ENCODE measurements at regions not wholly inside any gene's neighbourhood (a gene's known extent, or its start where the extent isn't known, plus 50 kb on each side); places are given as distances from the start of the nearest gene placed in this dataset.

GRCh38 chr22:48464246-48464645, 1363.4 kb downstream of the BRD1 start:
- Histone ChIP-seq H2AFZ (ENCODE audit: low read length) (no peak overlapping the region), H3K4me1 (ENCODE audit: insufficient read depth, low read length) (no peaks in the 10 kb centered on the region), H3K4me2 (ENCODE audit: low read depth, low read length) (no peak overlapping the region), H3K9me3 (ENCODE audit: low read length) (no peaks in the 10 kb centered on the region), H3K27me3 (ENCODE audit: control insufficient read depth in 1 of 2, insufficient read depth in 2 of 2, low read length in 2 of 2) (peaks cover 2 to 18% of the 10 kb centered on the region in 2 experiments; a peak in 2 of 5 replicates), H4K20me1 (ENCODE audit: insufficient read depth, low read length) (no peaks in the 10 kb centered on the region), H3K9ac (ENCODE audit: insufficient read depth, low read depth, low read length) (no peak overlapping the region), H3K27ac (ENCODE audit: extremely low read length, insufficient read depth, low read length) (no peak overlapping the region), H3K36me3 (replicated peaks in 1 of 2; ENCODE audit: control insufficient read depth in 1 of 2, insufficient read depth in 2 of 2, low read length in 2 of 2) (no peaks in the 10 kb centered on the region), H3K4me3 (replicated peaks in 1 of 3; ENCODE audit: insufficient read depth in 1 of 3, low read depth in 2 of 3, low read length in 3 of 3) (no peak overlapping the region), H3K79me2 (ENCODE audit: insufficient read depth, low read length) (no peaks in the 10 kb centered on the region)
- intact Hi-C loops (cut with micrococcal nuclease; ENCODE audit: unreplicated experiment) (no loop called here), in situ Hi-C loops (cut with HindIII; ENCODE audit: extremely low pct_ligation_motif_present, low pct_unique_long_range_greater_than_20kb) (no loop called here)
- POLR2A ChIA-PET: no interaction called here
- FAIRE-seq (no peak), ATAC-seq (no peak), DNase-seq (ENCODE audit: low spot score) (no peak)
- CTCF ChIA-PET (ENCODE audit: low intra/inter-chr PET ratio, low total read pairs): no interaction called here
- 28% methylated on average over 9 of the region's 9 CpGs for WGBS (ENCODE audit: low lambda C conversion rate)
- BruUV-seq (replicated peaks): no TSS peak
- TF ChIP-seq JDP2 (CRISPR knock-in tag; IDR thresholded peaks at IDR 0.05; ENCODE audit: borderline replicate concordance) (no peak), KLF6 (CRISPR knock-in tag; IDR thresholded peaks at IDR 0.05) (no peak), ZHX2 (IDR thresholded peaks at IDR 0.05; ENCODE audit: low read depth) (no peak), ZHX2 (CRISPR knock-in tag; IDR thresholded peaks at IDR 0.05; ENCODE audit: borderline replicate concordance) (no peak), ZFP41 (CRISPR knock-in tag; IDR thresholded peaks at IDR 0.05; ENCODE audit: borderline replicate concordance) (no peak), HDAC6 (IDR thresholded peaks at IDR 0.05; ENCODE audit: low read depth, low read length) (no peak), CREB1 (IDR thresholded peaks at IDR 0.05) (no peak), CREB1 (CRISPR knock-in tag; IDR thresholded peaks at IDR 0.05) (no peak), ZNF570 (CRISPR knock-in tag; IDR thresholded peaks at IDR 0.05; ENCODE audit: borderline replicate concordance) (no peak), ZKSCAN8 (CRISPR knock-in tag; IDR thresholded peaks at IDR 0.05; ENCODE audit: borderline replicate concordance) (no peak), RXRB (CRISPR knock-in tag; IDR thresholded peaks at IDR 0.05; ENCODE audit: borderline replicate concordance) (no peak), ZNF30 (CRISPR knock-in tag; IDR thresholded peaks at IDR 0.05) (no peak), CENPX (CRISPR knock-in tag; IDR thresholded peaks at IDR 0.05) (no peak), SNAPC2 (CRISPR knock-in tag; IDR thresholded peaks at IDR 0.05) (no peak)
- TF ChIP-seq, protein P1, sequence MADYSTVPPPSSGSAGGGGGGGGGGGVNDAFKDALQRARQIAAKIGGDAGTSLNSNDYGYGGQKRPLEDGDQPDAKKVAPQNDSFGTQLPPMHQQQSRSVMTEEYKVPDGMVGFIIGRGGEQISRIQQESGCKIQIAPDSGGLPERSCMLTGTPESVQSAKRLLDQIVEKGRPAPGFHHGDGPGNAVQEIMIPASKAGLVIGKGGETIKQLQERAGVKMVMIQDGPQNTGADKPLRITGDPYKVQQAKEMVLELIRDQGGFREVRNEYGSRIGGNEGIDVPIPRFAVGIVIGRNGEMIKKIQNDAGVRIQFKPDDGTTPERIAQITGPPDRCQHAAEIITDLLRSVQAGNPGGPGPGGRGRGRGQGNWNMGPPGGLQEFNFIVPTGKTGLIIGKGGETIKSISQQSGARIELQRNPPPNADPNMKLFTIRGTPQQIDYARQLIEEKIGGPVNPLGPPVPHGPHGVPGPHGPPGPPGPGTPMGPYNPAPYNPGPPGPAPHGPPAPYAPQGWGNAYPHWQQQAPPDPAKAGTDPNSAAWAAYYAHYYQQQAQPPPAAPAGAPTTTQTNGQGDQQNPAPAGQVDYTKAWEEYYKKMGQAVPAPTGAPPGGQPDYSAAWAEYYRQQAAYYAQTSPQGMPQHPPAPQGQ (CRISPR knock-in tag; IDR thresholded peaks at IDR 0.05; ENCODE audit: borderline replicate concordance): no peak

Data from HepG2 (cell line).